PC-9 (cell line): ENCODE measurements at regions not wholly inside any gene's neighbourhood (a gene's known extent, or its start where the extent isn't known, plus 50 kb on each side); places are given as distances from the start of the nearest gene placed in this dataset.

Experiments
- BruUV-seq: library from RNA; stranded (reverse); fragments of 400-500 nt; replicated peaks from 2 replicates; lab custom pipeline; 2021; lab: Mats Ljungman, UMichigan
- CTCF ChIA-PET: fragments of 300-600 bp; sonication (Branson Sonifier 250); formaldehyde crosslinking; loops from one replicate; lab custom pipeline; 2022; ENCODE audit warnings: antibody characterized with exemption; lab: Charles Lee
- POLR2A ChIA-PET: fragments of 300-600 bp; sonication (Branson Sonifier 250); formaldehyde crosslinking; loops from one replicate; lab custom pipeline; 2022; ENCODE audit warnings: antibody characterized with exemption; ENCODE audit not compliant: unreplicated experiment; lab: Charles Lee
- DNase-seq, 2 experiments: peaks; one replicate each; pipeline versions ENCODE4 v3.0.0 to v3.0.0-alpha.2; 2015 to 2022; ENCODE audit warnings: mixed read lengths in 1 of 2
- H2AFZ ChIP-seq: fragments of 200-600 bp; sonication (generic); 2 replicates; pipeline ENCODE4 v1.8.1; 2017; ENCODE audit warnings: antibody characterized with exemption
- H3F3A ChIP-seq: fragments of 200-600 bp; sonication (generic); 2 replicates; pipeline ENCODE4 v1.8.1; 2017; ENCODE audit warnings: antibody characterized with exemption, mild to moderate bottlenecking, low read depth; ENCODE audit not compliant: insufficient read depth
- H3K27ac ChIP-seq: fragments of 200-600 bp; sonication (generic); 2 replicates; pipeline ENCODE4 v1.6.1; 2016; ENCODE audit warnings: mixed run types
- H3K27me3 ChIP-seq: fragments of 200-600 bp; sonication (generic); 2 replicates; pipeline ENCODE4 v1.6.1; 2016; ENCODE audit warnings: low read depth, mixed run types; ENCODE audit not compliant: insufficient read depth
- H3K36me3 ChIP-seq: fragments of 200-600 bp; sonication (generic); 2 replicates; pipeline ENCODE4 v1.6.1; 2016; ENCODE audit warnings: low read depth, mixed run types
- H3K4me1 ChIP-seq: fragments of 200-600 bp; sonication (generic); replicated peaks from 2 replicates; pipeline ENCODE4 v1.6.1; 2016; ENCODE audit warnings: mixed run types; ENCODE audit not compliant: insufficient read depth
- H3K4me2 ChIP-seq: fragments of 200-600 bp; sonication (generic); 2 replicates; pipeline ENCODE4 v1.6.1; 2017; ENCODE audit warnings: mixed run types
- H3K4me3 ChIP-seq: fragments of 200-600 bp; sonication (generic); 2 replicates; pipeline ENCODE4 v1.6.1; 2016; ENCODE audit warnings: mixed run types
- H3K79me2 ChIP-seq: fragments of 200-600 bp; sonication (generic); 2 replicates; pipeline ENCODE4 v1.6.1; 2017; ENCODE audit warnings: low read depth, mixed run types
- H3K9me2 ChIP-seq: fragments of 200-600 bp; sonication (generic); 2 replicates; pipeline ENCODE4 v1.8.1; 2017; ENCODE audit warnings: mild to moderate bottlenecking; ENCODE audit not compliant: insufficient read depth
- H3K9me3 ChIP-seq: fragments of 200-600 bp; sonication (generic); 2 replicates; pipeline ENCODE4 v1.8.1; 2016; ENCODE audit warnings: low read depth; ENCODE audit not compliant: insufficient read depth
- H4K20me1 ChIP-seq: fragments of 200-600 bp; sonication (generic); 2 replicates; pipeline ENCODE4 v1.8.1; 2017; ENCODE audit not compliant: insufficient read depth
- EZH2 ChIP-seq: fragments of 200-600 bp; sonication (generic); IDR thresholded peaks from 2 replicates; pipeline ENCODE4 v1.8.0; 2017; ENCODE audit warnings: antibody characterized with exemption, low read depth
- intact Hi-C: fragments of 100-400 bp; cut with micrococcal nuclease; formaldehyde crosslinking; loops from one replicate; pipeline ENCODE4 v1.10.0; 2022; ENCODE audit not compliant: unreplicated experiment
- TF ChIP-seq, protein P1 (sequence below): fragments of 200-600 bp; sonication (generic); conservative IDR thresholded peaks from 2 replicates; pipeline ENCODE4 v1.6.1; 2017; ENCODE audit warnings: mixed run types, antibody characterized with exemption, mild to moderate bottlenecking, moderate library complexity

GRCh38 chr18:78779996-78780718, 199.5 kb upstream of the SALL3 start:
- CTCF ChIA-PET = no interaction called here
- Histone ChIP-seq H4K20me1 (no peaks in the 10 kb centered on the region), H3K4me2 (no peak overlapping the region), H3K36me3 (no peaks in the 10 kb centered on the region), H3K9me2 (no peaks in the 10 kb centered on the region), H3K4me3 (no peak overlapping the region), H2AFZ (no peak overlapping the region), H3K27me3 (peaks cover 86% of the 10 kb centered on the region), H3K79me2 (no peaks in the 10 kb centered on the region), H3K4me1 (no peaks in the 10 kb centered on the region), H3F3A (no peaks in the 10 kb centered on the region), H3K9me3 (no peaks in the 10 kb centered on the region), H3K27ac (no peak overlapping the region)
- POLR2A ChIA-PET = no interaction called here
- TF ChIP-seq, protein P1, sequence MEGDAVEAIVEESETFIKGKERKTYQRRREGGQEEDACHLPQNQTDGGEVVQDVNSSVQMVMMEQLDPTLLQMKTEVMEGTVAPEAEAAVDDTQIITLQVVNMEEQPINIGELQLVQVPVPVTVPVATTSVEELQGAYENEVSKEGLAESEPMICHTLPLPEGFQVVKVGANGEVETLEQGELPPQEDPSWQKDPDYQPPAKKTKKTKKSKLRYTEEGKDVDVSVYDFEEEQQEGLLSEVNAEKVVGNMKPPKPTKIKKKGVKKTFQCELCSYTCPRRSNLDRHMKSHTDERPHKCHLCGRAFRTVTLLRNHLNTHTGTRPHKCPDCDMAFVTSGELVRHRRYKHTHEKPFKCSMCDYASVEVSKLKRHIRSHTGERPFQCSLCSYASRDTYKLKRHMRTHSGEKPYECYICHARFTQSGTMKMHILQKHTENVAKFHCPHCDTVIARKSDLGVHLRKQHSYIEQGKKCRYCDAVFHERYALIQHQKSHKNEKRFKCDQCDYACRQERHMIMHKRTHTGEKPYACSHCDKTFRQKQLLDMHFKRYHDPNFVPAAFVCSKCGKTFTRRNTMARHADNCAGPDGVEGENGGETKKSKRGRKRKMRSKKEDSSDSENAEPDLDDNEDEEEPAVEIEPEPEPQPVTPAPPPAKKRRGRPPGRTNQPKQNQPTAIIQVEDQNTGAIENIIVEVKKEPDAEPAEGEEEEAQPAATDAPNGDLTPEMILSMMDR = no peak
- TF ChIP-seq EZH2 = no peak
- no TSS peak for BruUV-seq
- intact Hi-C loops = no loop called here
- no peak for DNase-seq

DNA sequence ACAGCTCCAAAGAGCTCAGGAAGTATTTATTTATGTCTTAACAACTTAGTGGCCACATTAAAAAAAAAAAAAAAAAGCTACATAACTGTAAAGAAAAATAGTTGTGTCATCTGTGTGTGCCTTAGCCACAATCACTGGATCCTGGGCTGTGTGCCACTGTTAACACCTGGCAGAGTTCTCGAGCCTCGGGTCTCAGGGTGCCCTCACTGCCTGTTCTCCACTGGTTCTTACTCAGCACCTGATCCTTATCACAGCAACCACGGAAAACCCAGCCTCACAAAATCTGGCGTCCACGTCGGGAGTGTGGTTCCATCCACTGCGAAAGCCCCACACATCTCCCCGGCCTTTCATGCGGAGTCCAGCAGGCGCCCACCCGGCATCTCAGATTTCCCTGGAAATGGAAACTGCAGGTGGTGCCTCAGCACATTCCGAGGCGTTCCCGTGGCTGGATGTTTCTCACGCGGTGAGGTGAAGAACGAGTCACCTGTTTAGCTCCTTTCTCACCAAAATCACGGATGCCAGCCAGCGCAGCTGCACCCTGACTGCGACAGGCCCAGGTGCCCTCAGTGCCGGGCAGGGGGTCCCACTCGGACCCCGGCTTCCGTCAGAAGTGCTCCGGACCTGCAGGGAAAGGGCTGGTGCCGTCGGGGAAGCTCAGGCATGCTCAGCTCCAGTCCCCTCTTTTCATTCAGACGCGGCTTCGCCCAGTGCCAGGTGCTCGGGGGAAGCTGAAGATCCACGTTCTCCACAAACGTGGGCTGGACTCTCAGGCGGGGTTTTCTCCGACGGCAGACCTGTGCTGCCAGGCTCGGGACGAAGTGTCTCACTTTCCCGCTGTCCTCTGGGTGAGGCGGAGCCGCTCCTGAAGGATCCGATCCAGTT, 198.7 kb upstream of the SALL3 start:
- Histone ChIP-seq H3K4me2 (no peak overlapping the region), H3F3A (no peaks in the 10 kb centered on the region), H2AFZ (no peak overlapping the region), H3K36me3 (no peaks in the 10 kb centered on the region), H3K27ac (no peak overlapping the region), H3K4me1 (no peaks in the 10 kb centered on the region), H3K4me3 (no peak overlapping the region), H3K9me3 (no peaks in the 10 kb centered on the region), H3K27me3 (peaks cover 88% of the 10 kb centered on the region), H3K9me2 (no peaks in the 10 kb centered on the region), H3K79me2 (no peaks in the 10 kb centered on the region), H4K20me1 (no peaks in the 10 kb centered on the region)
- no TSS peak for BruUV-seq
- TF ChIP-seq, protein P1 = no peak
- no peak for TF ChIP-seq EZH2
- POLR2A ChIA-PET = no interaction called here
- CTCF ChIA-PET = no interaction called here
- no peak for DNase-seq
- intact Hi-C loops = no loop called here

DNA sequence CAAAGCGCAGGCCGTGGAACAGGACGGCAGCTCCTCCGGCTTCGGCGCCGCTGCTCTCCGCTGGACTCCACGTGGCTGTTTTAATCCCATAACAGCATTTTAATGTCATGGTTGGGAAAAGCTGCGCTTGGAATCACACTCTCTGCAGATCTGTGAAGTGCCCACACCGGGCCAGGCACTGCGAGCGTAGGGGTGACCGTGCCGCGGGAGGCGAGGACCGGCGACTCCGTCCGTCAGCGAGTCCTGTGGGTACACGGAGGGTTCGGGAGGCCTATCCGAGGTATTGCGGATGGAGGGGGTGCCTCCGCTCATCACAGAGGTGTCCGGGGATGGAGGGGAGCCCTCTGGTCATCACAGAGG, 198.0 kb upstream of the SALL3 start:
- Histone ChIP-seq H3K27ac (no peak overlapping the region), H3K9me2 (no peaks in the 10 kb centered on the region), H4K20me1 (no peaks in the 10 kb centered on the region), H3K4me1 (no peaks in the 10 kb centered on the region), H3K79me2 (no peaks in the 10 kb centered on the region), H3K9me3 (no peaks in the 10 kb centered on the region), H3K4me2 (no peak overlapping the region), H3K4me3 (no peak overlapping the region), H3K36me3 (no peaks in the 10 kb centered on the region), H3F3A (no peaks in the 10 kb centered on the region), H3K27me3 (peaks cover 88% of the 10 kb centered on the region), H2AFZ (no peak overlapping the region)
- CTCF ChIA-PET = no interaction called here
- TF ChIP-seq EZH2 = no peak
- TF ChIP-seq, protein P1 = no peak
- POLR2A ChIA-PET = no interaction called here
- intact Hi-C loops = no loop called here
- BruUV-seq = no TSS peak
- DNase-seq = no peak
